Mesothelial cell of epicardium (in vitro differentiated cells): ENCODE measurements at regions not wholly inside any gene's neighbourhood (a gene's known extent, or its start where the extent isn't known, plus 50 kb on each side); places are given as distances from the start of the nearest gene placed in this dataset.
A peak's percentile ranks its signal among the peaks of the same experiment; 100 is the strongest.

ENCODE experiments used
- DNase-seq, 2 experiments: peaks; one replicate each; pipeline ENCODE4 v3.0.0; 2021; ENCODE audit warnings: low spot score in 2 of 2; ENCODE audit not compliant: unreplicated experiment in 2 of 2
- H3K27ac Mint-ChIP-seq: 2 replicates; pipeline ENCODE4 v1.8.0; 2021; ENCODE audit warnings: mixed read lengths
- H3K27me3 Mint-ChIP-seq: 2 replicates; pipeline ENCODE4 v1.8.0; 2021; ENCODE audit warnings: low read depth, mixed read lengths
- H3K36me3 Mint-ChIP-seq: 2 replicates; pipeline ENCODE4 v1.8.0; 2021; ENCODE audit warnings: mixed read lengths
- H3K4me1 Mint-ChIP-seq: 2 replicates; pipeline ENCODE4 v1.8.0; 2021; ENCODE audit warnings: mixed read lengths
- H3K4me3 Mint-ChIP-seq: 2 replicates; pipeline ENCODE4 v1.8.0; 2021; ENCODE audit warnings: mild to moderate bottlenecking, moderate library complexity, mixed read lengths
- H3K9me3 Mint-ChIP-seq: 2 replicates; pipeline ENCODE4 v1.8.0; 2021; ENCODE audit warnings: mixed read lengths
- CTCF ChIP-seq: fragments of 200-600 bp; sonication (generic); IDR thresholded peaks from one replicate; pipeline ENCODE4 v1.5.0; 2021; ENCODE audit warnings: antibody characterized with exemption; ENCODE audit not compliant: unreplicated experiment

GRCh38 chrX:112147206-112147605 is 64.6 kb upstream of the TRPC5 start:
- Mint-ChIP-seq H3K36me3 (no peaks in the 10 kb centered on the region), H3K27me3 (peaks cover 13% of the 10 kb centered on the region), H3K9me3 (no peaks in the 10 kb centered on the region), H3K27ac (no peak overlapping the region), H3K4me1 (peaks cover 3% of the 10 kb centered on the region), H3K4me3 (no peak overlapping the region)
- no peak for DNase-seq
- peak; percentile 78 for TF ChIP-seq CTCF

- no peak for TF ChIP-seq CTCF
- Mint-ChIP-seq H3K27ac (no peak overlapping the region), H3K27me3 (no peaks in the 10 kb centered on the region), H3K36me3 (no peaks in the 10 kb centered on the region), H3K4me1 (no peaks in the 10 kb centered on the region), H3K4me3 (no peak overlapping the region), H3K9me3 (peaks cover 25% of the 10 kb centered on the region)
- DNase-seq: no peak
These were observed 54.7 kb upstream of the TRPC5 start for GRCh38 chrX:112137276-112137675.
